HFFc6 (cell line): ENCODE measurements at regions not wholly inside any gene's neighbourhood (a gene's known extent, or its start where the extent isn't known, plus 50 kb on each side); places are given as distances from the start of the nearest gene placed in this dataset.
"Not testable (repeated sequence)": the region's sequence is repeated elsewhere in the genome, so short reads cannot be mapped to it uniquely, and the experiment has no call there.

Experiments used
- DNase-seq: peaks from one replicate; pipeline ENCODE4 v3.0.0-alpha.2; 2018
- H3K27ac Mint-ChIP-seq: 2 replicates; pipeline ENCODE4 v1.8.0; 2020; ENCODE audit warnings: mild to moderate bottlenecking, mixed read lengths
- H3K27me3 Mint-ChIP-seq: 2 replicates; pipeline ENCODE4 v1.8.0; 2021; ENCODE audit warnings: mild to moderate bottlenecking, moderate library complexity, mixed read lengths; ENCODE audit not compliant: insufficient read depth
- H3K36me3 Mint-ChIP-seq: 2 replicates; pipeline ENCODE4 v1.8.0; 2021; ENCODE audit warnings: low read depth, mixed read lengths
- H3K4me1 Mint-ChIP-seq: 2 replicates; pipeline ENCODE4 v1.8.0; 2020; ENCODE audit warnings: low read depth, mixed read lengths
- H3K4me3 Mint-ChIP-seq: 2 replicates; pipeline ENCODE4 v1.8.0; 2020; ENCODE audit warnings: mild to moderate bottlenecking, moderate library complexity, mixed read lengths
- H3K9me3 Mint-ChIP-seq: 2 replicates; pipeline ENCODE4 v1.8.0; 2020; ENCODE audit warnings: mild to moderate bottlenecking, mixed read lengths
- CTCF ChIP-seq: fragments of 200-600 bp; sonication (generic); IDR thresholded peaks from 2 replicates; pipeline ENCODE4 v1.5.0; 2021; ENCODE audit warnings: antibody characterized with exemption, mild to moderate bottlenecking

GRCh38 chr10:20381761-20382160 is 515.4 kb downstream of the NEBL start:
- no peak overlapping the region for H3K27ac Mint-ChIP-seq
- H3K36me3 Mint-ChIP-seq: no peaks in the 10 kb centered on the region; the same call in 1 of the 2 replicates
- no peak overlapping the region for H3K4me3 Mint-ChIP-seq
- H3K4me1 Mint-ChIP-seq: no peaks in the 10 kb centered on the region
- H3K27me3 Mint-ChIP-seq: no peaks in the 10 kb centered on the region
- no peak for DNase-seq
- H3K9me3 Mint-ChIP-seq: peaks cover 63% of the 10 kb centered on the region
- no peak for TF ChIP-seq CTCF

- Mint-ChIP-seq H3K27me3 (no peaks in the 10 kb centered on the region), H3K27ac (no peak overlapping the region), H3K4me1 (no peaks in the 10 kb centered on the region), H3K4me3 (no peak overlapping the region), H3K9me3 (peaks cover 55% of the 10 kb centered on the region), H3K36me3 (no peaks in the 10 kb centered on the region; the same call in 1 of the 2 replicates)
- no peak for TF ChIP-seq CTCF
- DNase-seq: no peak
Measured at GRCh38 chr10:20380401-20380800, 516.7 kb downstream of the NEBL start.

DNA sequence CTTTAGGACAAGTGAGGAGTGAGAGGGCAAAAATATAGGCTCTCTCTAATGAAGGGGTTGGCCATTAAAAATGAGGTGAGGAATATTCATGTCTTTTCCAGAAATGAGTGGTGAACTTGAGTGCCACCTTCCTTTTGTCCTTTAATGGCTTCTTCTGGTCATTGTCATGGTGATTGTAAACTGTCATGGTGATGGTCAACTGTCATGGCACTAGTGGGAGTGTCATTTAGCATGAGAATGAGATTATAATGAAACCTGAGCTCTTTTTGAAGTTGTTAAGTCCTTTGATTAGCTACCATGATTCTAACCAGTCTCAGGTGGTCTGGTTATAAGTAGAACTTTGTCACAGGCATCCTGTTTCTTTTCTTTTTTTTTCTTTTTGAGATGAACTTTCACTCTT is 524.4 kb downstream of the NEBL start:
- Mint-ChIP-seq H3K4me3 (no peak overlapping the region), H3K27me3 (peaks cover 2% of the 10 kb centered on the region), H3K27ac (no peak overlapping the region), H3K9me3 (peaks cover 58% of the 10 kb centered on the region), H3K4me1 (no peaks in the 10 kb centered on the region), H3K36me3 (no peaks in the 10 kb centered on the region)
- TF ChIP-seq CTCF: no peak
- DNase-seq: no peak

DNA sequence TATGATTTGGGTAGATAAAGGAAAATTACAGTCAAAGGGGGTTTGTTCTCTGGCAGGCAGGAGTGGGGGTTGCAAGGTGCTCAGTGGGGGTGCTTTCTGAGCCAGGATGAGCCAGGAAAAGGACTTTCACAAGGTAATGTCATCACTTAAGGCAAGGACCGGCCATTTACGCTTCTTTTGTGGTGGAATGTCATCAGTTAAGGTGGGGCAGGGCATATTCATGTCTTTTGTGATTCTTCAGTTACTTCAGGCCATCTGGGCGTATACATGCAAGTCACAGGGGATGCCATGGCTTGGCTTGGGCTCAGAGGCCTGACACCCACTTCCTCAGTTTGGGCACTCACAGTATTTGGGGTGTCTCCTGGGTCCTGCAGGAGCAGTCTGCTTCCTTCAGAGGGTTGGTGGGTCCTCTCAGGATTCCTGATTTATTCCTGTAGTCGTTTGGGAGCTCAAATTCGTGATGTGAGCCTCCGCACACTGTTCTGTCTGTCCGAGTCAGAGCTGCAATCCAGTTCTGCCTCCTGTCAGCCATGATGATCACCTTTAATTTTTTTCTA is 526.1 kb downstream of the NEBL start:
- H3K4me3 Mint-ChIP-seq, H3K27ac Mint-ChIP-seq, H3K4me1 Mint-ChIP-seq, H3K27me3 Mint-ChIP-seq, DNase-seq, H3K36me3 Mint-ChIP-seq: not testable (repeated sequence)
- H3K9me3 Mint-ChIP-seq: peaks cover 60% of the 10 kb centered on the region

DNA sequence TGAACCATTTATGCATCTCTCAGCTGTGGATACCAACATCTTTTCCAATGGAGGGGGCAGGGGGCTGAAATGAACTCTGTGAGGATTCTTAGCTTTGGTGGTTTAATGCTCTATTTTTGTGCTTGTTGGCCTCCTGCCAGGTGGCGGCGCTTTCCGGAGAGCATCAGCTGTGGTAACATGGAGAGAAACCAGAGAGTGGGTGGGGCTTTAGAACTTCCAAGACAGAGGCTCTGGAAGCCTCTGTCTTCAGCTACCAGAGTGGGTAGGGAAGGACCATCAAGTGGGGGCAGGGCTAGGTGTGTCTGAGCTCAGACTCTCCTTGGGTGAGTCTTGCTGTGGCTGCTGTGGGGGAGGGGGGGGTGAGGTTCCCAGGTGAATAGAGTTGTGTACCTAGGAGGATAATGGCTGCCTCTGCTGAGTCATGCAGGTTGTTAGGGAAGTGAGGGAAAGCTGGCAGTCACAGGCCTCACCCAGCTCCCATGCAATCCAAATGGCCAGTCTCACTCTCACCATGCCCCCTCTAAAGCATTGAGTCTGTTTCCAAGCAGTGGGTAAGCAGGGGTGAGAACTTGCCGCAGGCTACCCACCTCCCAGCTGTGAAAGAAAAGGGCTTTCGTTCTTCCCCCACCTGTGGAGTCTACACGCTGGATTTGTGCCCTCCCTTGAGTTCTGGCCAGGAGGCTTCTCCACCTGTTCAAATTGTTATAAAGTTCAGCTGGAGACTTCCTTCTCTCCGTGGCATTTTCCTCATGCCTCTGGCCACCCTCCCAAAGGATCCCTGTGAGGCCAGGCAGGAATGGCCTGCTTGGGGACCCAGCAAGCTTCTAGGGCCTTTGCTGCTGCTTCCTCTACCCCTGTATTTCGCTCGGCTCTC is 527.0 kb downstream of the NEBL start:
- Mint-ChIP-seq H3K27me3 (peaks cover 2% of the 10 kb centered on the region), H3K4me3 (no peak overlapping the region), H3K4me1 (no peaks in the 10 kb centered on the region), H3K27ac (no peak overlapping the region), H3K9me3 (peaks cover 70% of the 10 kb centered on the region), H3K36me3 (no peaks in the 10 kb centered on the region)
- TF ChIP-seq CTCF: no peak
- DNase-seq: no peak

GRCh38 chr10:20363684-20364083 is 533.4 kb downstream of the NEBL start:
- TF ChIP-seq CTCF: no peak
- no peaks in the 10 kb centered on the region for H3K27me3 Mint-ChIP-seq
- peaks cover 4% of the 10 kb centered on the region; the same call in 1 of the 2 replicates for H3K36me3 Mint-ChIP-seq
- H3K9me3 Mint-ChIP-seq: peaks cover 72% of the 10 kb centered on the region
- no peak for DNase-seq
- no peaks in the 10 kb centered on the region for H3K4me1 Mint-ChIP-seq
- H3K27ac Mint-ChIP-seq: no peak overlapping the region
- H3K4me3 Mint-ChIP-seq: no peak overlapping the region
